WTC11 (cell line): ENCODE measurements at regions not wholly inside any gene's neighbourhood (a gene's known extent, or its start where the extent isn't known, plus 50 kb on each side); places are given as distances from the start of the nearest gene placed in this dataset.

Experiments used
- ATAC-seq: fragments of 200-7000 bp; cut with Tn5 transposase; 2 replicates; pipeline ENCODE4 v1.10.0; 2021; ENCODE audit warnings: mild to moderate bottlenecking, moderate library complexity
- CTCF ChIA-PET: fragments of 300-600 bp; sonication (Branson Sonifier 250); formaldehyde crosslinking; loops from one replicate; lab custom pipeline; 2021; ENCODE audit warnings: antibody characterized with exemption; lab: Charles Lee
- POLR2A ChIA-PET: fragments of 350-600 bp; sonication (Branson Sonifier 250); formaldehyde crosslinking; loops from one replicate; lab custom pipeline; 2021; ENCODE audit warnings: antibody characterized with exemption; lab: Charles Lee
- DNase-seq: peaks from one replicate; pipeline ENCODE4 v3.0.0; 2021; ENCODE audit warnings: low spot score
- H3K27ac Mint-ChIP-seq: 2 replicates; pipeline ENCODE4 v1.8.0; 2021; ENCODE audit warnings: mixed read lengths
- H3K27me3 Mint-ChIP-seq: 2 replicates; pipeline ENCODE4 v1.8.0; 2021; ENCODE audit warnings: low read depth, mild to moderate bottlenecking, moderate library complexity, mixed read lengths
- H3K36me3 Mint-ChIP-seq: 2 replicates; pipeline ENCODE4 v1.8.0; 2021; ENCODE audit warnings: mixed read lengths
- H3K4me1 Mint-ChIP-seq: 2 replicates; pipeline ENCODE4 v1.8.0; 2022; ENCODE audit warnings: mixed read lengths
- H3K4me3 Mint-ChIP-seq: 2 replicates; pipeline ENCODE4 v1.8.0; 2021; ENCODE audit warnings: mild to moderate bottlenecking, moderate library complexity, mixed read lengths
- H3K9me3 Mint-ChIP-seq: 2 replicates; pipeline ENCODE4 v1.8.0; 2021; ENCODE audit warnings: mixed read lengths
- AFF4 ChIP-seq: sonication (generic); formaldehyde crosslinking; IDR thresholded peaks from 2 replicates; pipeline ENCODE4 v1.8.1; 2023; ENCODE audit warnings: mild to moderate bottlenecking, missing genetic modification reagents, borderline replicate concordance
- ATF2 ChIP-seq: sonication (generic); formaldehyde crosslinking; IDR thresholded peaks from 2 replicates; pipeline ENCODE4 v1.8.1; 2022; ENCODE audit warnings: low read depth, missing genetic modification reagents, borderline replicate concordance
- CREB1 ChIP-seq: sonication (generic); formaldehyde crosslinking; IDR thresholded peaks from 2 replicates; pipeline ENCODE4 v1.8.0; 2023; ENCODE audit warnings: mild to moderate bottlenecking, missing genetic modification reagents
- EMX1 ChIP-seq: fragments of 250-450 bp; sonication (Bioruptor Pico); IDR thresholded peaks from 2 replicates; pipeline ENCODE4 v1.8.0; 2021; ENCODE audit warnings: mild to moderate bottlenecking
- ERG ChIP-seq: fragments of 250-450 bp; sonication (Bioruptor Pico); IDR thresholded peaks from 2 replicates; pipeline ENCODE4 v1.8.0; 2021; ENCODE audit warnings: mild to moderate bottlenecking
- FOXJ3 ChIP-seq: sonication (generic); formaldehyde crosslinking; IDR thresholded peaks from 2 replicates; pipeline ENCODE4 v1.9.0; 2021; ENCODE audit warnings: missing genetic modification reagents, mild to moderate bottlenecking, borderline replicate concordance
- GRHL2 ChIP-seq: fragments of 250-450 bp; sonication (Bioruptor Pico); IDR thresholded peaks from 2 replicates; pipeline ENCODE4 v1.8.0; 2022; ENCODE audit warnings: mild to moderate bottlenecking, moderate library complexity; ENCODE audit not compliant: insufficient replicate concordance, severe bottlenecking
- JAZF1 ChIP-seq: fragments of 250-450 bp; sonication (Bioruptor Pico); IDR thresholded peaks from 2 replicates; pipeline ENCODE4 v1.9.0; 2021; ENCODE audit warnings: moderate library complexity, mild to moderate bottlenecking, inconsistent platforms
- MLX ChIP-seq: sonication (generic); formaldehyde crosslinking; IDR thresholded peaks from 2 replicates; pipeline ENCODE4 v1.8.1; 2023; ENCODE audit warnings: mild to moderate bottlenecking, missing genetic modification reagents, moderate library complexity
- MXD4 ChIP-seq: fragments of 250-450 bp; sonication (Bioruptor Pico); IDR thresholded peaks from 2 replicates; pipeline ENCODE4 v1.8.0; 2021; ENCODE audit warnings: mild to moderate bottlenecking, moderate library complexity, borderline replicate concordance
- MYBL2 ChIP-seq: sonication (generic); formaldehyde crosslinking; IDR thresholded peaks from 2 replicates; pipeline ENCODE4 v1.8.1; 2023; ENCODE audit warnings: mild to moderate bottlenecking, moderate library complexity, missing genetic modification reagents
- NFYB ChIP-seq: sonication (generic); formaldehyde crosslinking; conservative IDR thresholded peaks from 2 replicates; pipeline ENCODE4 v1.8.0; 2022; ENCODE audit warnings: low read depth, missing genetic modification reagents
- NR3C1 ChIP-seq: sonication (generic); formaldehyde crosslinking; conservative IDR thresholded peaks from 2 replicates; pipeline ENCODE4 v1.8.1; 2023; ENCODE audit warnings: low read depth, mild to moderate bottlenecking, missing genetic modification reagents
- STAT6 ChIP-seq: sonication (generic); formaldehyde crosslinking; conservative IDR thresholded peaks from 2 replicates; pipeline ENCODE4 v1.8.1; 2023; ENCODE audit warnings: mild to moderate bottlenecking, low read depth, missing genetic modification reagents, moderate library complexity
- TCF7 ChIP-seq: sonication (generic); formaldehyde crosslinking; IDR thresholded peaks from 2 replicates; pipeline ENCODE4 v1.8.0; 2022; ENCODE audit warnings: mild to moderate bottlenecking, low read depth, missing genetic modification reagents, moderate library complexity
- USF1 ChIP-seq: sonication (generic); formaldehyde crosslinking; IDR thresholded peaks from 2 replicates; pipeline ENCODE4 v1.8.0; 2022; ENCODE audit warnings: mild to moderate bottlenecking, missing genetic modification reagents
- ZBTB21 ChIP-seq: sonication (generic); formaldehyde crosslinking; IDR thresholded peaks from 2 replicates; pipeline ENCODE4 v1.8.1; 2023; ENCODE audit warnings: mild to moderate bottlenecking, missing genetic modification reagents, borderline replicate concordance
- ZNF121 ChIP-seq: sonication (generic); formaldehyde crosslinking; IDR thresholded peaks from 2 replicates; pipeline ENCODE4 v1.8.0; 2023; ENCODE audit warnings: missing genetic modification reagents
- ZNF219 ChIP-seq: sonication (generic); formaldehyde crosslinking; IDR thresholded peaks from 2 replicates; pipeline ENCODE4 v1.8.0; 2023; ENCODE audit warnings: missing genetic modification reagents, mild to moderate bottlenecking, borderline replicate concordance
- ZNF281 ChIP-seq: sonication (generic); formaldehyde crosslinking; IDR thresholded peaks from 2 replicates; pipeline ENCODE4 v1.8.0; 2023; ENCODE audit warnings: mild to moderate bottlenecking, missing genetic modification reagents
- ZNF396 ChIP-seq: fragments of 250-450 bp; sonication (Bioruptor Pico); IDR thresholded peaks from 2 replicates; pipeline ENCODE4 v1.8.0; 2021; ENCODE audit warnings: mild to moderate bottlenecking, moderate library complexity, borderline replicate concordance
- ZSCAN18 ChIP-seq: fragments of 250-450 bp; sonication (Bioruptor Pico); IDR thresholded peaks from 2 replicates; pipeline ENCODE4 v2.1.2; 2022; ENCODE audit warnings: mild to moderate bottlenecking, moderate library complexity

GRCh38 chrX:145716226-145716625, 101.4 kb upstream of the SLITRK2 start (continued):
- TF ChIP-seq USF1 (CRISPR knock-in tag) (no peak), ZBTB21 (no peak), ATF2 (CRISPR knock-in tag) (no peak), ZNF281 (no peak), FOXJ3 (CRISPR knock-in tag) (no peak), MLX (CRISPR knock-in tag) (no peak), EMX1 (CRISPR knock-in tag) (no peak), ZNF396 (CRISPR knock-in tag) (no peak), STAT6 (CRISPR knock-in tag) (no peak), MYBL2 (CRISPR knock-in tag) (no peak), AFF4 (CRISPR knock-in tag) (no peak)

- H3K27ac Mint-ChIP-seq = no peak overlapping the region
- DNase-seq = no peak
- no peaks in the 10 kb centered on the region for H3K27me3 Mint-ChIP-seq
- POLR2A ChIA-PET = no interaction called here
- no peak overlapping the region for H3K4me3 Mint-ChIP-seq
- H3K4me1 Mint-ChIP-seq = no peaks in the 10 kb centered on the region
- peaks cover 23% of the 10 kb centered on the region; the same call in 1 of the 2 replicates for H3K36me3 Mint-ChIP-seq
- CTCF ChIA-PET = no interaction called here
- no peak for ATAC-seq
- peaks cover 37% of the 10 kb centered on the region for H3K9me3 Mint-ChIP-seq
- TF ChIP-seq ZNF121 (CRISPR knock-in tag) (no peak), ZNF219 (CRISPR knock-in tag) (no peak), ERG (CRISPR knock-in tag) (no peak), GRHL2 (CRISPR knock-in tag) (no peak), NFYB (no peak), MXD4 (CRISPR knock-in tag) (no peak), NR3C1 (CRISPR knock-in tag) (no peak), JAZF1 (no peak), CREB1 (no peak), FOXJ3 (CRISPR knock-in tag) (no peak), TCF7 (CRISPR knock-in tag) (no peak), ZSCAN18 (CRISPR knock-in tag) (no peak)
These were observed 90.2 kb upstream of the SLITRK2 start for GRCh38 chrX:145727476-145727875.
